ENCODE measurements at regions not wholly inside any gene's neighbourhood (a gene's known extent, or its start where the extent isn't known, plus 50 kb on each side); places are given as distances from the start of the nearest gene placed in this dataset.
"Not testable (repeated sequence)": the region's sequence is repeated elsewhere in the genome, so short reads cannot be mapped to it uniquely, and the experiment has no call there.

DNA sequence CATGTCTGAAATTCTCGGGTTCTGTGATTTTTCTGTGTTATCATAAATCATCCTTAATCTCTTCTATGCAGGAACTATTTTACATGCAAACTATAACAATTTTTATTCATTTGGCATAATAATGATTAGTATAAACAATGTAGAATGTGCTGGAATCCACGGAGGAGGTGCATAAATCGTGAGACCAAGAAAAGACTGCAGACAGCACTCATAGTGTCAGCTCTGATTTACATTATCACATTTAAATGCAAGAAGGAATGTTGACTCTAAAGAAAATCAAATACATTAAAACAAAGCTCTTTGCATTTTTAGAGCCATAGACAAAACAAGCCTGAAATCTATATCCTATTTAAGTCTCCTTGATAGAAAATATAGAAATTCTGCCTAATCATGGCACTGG lies 501.7 kb upstream of the STXBP6 start:
- DNase-seq (ENCODE audit: low spot score): no peak

DNA sequence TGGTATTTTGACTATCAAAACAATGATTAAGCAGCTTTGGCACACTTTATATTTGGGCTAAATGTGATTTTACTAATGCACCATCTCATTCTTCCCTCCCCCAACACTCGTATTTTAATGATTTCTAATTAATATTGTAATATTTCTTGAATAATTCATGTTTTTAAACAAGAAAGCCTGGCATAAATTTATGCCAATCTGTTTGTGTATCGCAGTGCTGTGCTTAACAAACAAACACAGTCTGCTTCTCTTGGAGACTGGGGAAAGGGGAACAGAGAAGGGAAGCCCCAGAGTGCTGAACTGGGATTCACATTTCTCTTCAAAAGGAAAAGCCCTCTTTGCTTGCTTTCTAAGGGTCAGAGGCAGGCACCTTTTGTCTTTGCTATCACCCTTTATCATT lies 496.9 kb upstream of the STXBP6 start:
- no peak for DNase-seq (ENCODE audit: low spot score)

DNA sequence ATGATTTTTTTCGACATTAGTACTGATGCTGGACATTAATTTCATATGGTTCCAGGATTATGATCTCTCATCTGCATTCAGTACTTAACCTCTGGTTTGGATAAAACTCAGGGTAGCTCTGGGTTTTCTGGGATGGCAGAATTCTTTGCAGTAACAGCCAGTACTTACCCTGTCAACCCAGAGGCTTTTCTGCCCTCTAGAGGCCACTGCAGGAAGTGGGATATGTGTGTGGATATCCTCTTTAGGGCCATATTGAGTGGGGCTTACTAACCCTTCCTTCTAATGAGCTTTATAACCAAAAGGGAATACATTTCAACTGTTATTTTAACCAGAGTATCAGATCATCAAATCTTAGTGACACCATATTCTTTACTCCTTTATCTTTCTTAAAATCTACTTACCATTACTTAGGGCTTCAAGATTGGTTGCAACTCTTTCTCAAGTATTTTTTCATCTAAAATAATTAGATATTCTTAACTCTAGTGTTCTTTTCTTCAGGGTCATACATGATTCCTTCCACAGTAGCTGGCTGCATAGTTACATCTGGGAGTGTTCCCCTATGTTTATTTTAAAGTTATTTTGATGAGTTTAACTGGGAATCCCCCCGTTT lies 488.0 kb upstream of the STXBP6 start:
- DNase-seq (ENCODE audit: low spot score): peak; percentile 32

DNA sequence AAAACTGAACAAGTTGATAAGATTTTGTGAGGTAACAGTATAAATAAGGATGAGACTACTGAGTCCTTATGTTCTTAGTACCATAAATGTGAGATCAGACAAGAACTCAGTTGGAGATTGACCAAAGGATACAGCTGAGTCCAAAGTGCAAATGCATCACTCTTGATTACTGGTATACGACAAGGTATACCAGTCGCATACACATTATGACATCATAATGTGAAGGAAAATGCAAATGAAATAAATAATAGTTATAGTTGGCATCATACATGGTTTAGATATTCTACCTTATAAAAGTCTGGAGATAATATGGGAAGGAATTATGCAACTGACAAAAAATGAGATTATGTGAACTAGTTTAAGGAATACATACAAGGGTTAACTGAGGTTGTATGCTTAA lies 476.3 kb upstream of the STXBP6 start:
- no peak for DNase-seq (ENCODE audit: low spot score)

DNA sequence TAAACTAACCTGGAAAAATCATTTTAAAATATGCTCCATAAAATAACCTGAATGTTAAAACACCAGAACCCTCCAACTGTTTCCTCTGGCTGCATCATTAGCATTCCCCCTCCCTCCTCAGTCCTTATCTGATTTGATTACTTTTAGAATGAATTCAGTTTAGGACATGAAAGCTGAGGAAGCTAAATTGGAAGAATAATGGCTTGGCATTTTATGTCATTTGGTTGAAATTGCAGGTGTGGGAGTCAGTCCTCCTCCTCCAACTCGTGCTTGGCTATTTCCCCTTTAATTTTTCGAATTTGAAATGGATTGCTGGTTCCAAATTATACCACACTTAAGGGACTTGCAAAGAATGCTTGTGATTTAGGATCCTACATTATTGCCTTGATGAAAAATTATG lies 473.0 kb upstream of the STXBP6 start:
- no peak for DNase-seq (ENCODE audit: low spot score)

DNA sequence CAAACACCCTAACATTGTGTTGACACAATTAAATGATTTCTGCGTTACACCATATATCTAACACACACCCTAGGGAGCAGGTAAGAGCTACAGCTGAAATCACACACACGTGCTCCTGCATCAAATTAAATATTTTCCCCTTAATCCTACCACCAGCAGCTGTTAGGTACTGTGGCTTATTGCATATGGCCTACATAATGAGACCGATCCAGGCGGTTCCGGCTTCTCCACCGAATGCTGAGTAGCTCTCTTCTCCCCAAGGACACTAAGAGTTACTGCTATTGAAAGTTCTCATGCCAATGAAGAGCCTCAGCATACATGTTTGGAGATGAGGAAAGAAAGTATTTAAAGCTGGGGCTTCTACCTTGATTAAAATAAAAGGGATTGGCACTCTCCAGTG lies 472.2 kb upstream of the STXBP6 start:
- DNase-seq (ENCODE audit: low spot score): no peak

DNA sequence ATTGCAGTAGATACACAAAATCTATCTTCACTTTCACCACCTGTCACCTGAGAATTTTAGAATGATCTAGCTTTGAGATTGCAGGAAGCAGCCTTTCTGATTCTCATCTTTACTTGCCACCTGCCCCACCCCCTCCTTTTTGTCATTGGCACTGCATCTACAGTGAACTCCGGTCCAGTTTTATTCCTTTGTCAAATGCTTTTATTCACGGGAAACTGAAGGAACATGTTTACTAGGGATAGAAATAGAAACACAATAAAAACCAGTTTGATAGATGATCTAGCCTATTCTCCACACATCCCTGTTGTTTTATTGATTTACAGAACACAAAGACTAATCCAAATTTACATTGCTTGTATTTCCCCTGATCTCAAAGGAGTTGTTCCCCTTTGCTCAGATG lies 471.7 kb upstream of the STXBP6 start:
- no peak for DNase-seq (ENCODE audit: low spot score)

DNA sequence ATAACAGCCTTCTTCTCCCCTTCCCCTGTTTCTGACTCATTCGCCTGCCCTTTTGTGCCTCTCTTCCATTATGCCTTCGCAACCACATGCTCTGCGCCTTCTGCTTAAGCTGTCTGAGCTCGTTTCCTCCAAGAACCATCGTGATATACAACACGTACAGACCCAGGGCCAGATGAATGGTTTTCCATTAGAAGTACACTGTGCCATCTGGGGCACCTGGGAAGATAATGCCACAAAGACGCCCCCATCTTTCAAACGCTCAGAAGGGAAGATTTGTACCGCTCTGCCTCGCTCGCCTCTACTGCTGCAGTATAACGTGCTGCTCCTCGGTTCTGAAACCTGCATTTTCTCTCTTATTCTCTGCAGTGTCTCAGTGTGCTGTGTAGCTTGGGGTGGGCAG lies 470.9 kb upstream of the STXBP6 start:
- no peak for DNase-seq (ENCODE audit: low spot score)

DNA sequence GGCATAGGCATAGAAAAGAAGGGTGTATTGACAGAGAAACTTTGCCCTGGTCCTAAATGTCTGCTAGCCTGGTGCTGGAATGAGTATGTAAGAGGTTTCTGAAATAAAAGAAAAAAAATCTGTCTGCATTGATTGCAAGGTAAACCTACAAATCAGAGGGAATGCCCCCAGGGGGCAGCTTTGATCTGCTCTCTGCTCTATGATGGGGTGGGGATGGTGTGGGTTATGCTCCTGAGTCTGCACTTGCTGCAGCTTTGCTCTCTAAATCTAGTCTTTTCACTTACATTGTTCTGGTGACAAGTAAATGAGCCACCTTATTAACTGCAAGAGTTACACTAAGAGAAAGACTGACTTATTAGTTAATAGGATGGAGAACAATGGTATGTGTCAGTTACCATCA lies 468.4 kb upstream of the STXBP6 start:
- DNase-seq (ENCODE audit: low spot score): no peak

DNA sequence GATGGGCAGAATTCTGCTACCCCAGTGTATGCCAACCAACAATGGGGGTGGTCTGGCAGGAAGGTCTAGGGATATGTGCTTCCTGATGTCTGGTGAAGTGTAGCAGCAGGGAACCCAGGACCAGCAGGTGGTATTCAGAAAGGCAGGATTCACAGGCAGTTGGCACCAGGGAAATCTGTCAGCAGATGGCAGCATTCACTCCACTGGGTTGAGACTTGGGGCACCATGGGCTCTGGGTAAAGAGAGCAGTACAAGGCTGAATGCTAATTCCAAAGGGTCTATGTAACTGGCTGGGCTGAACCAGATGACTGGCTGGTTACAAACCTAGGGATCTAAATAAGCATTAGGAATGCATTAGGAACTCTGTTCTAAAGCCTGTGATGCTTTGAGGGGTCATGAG lies 466.9 kb upstream of the STXBP6 start:
- DNase-seq (ENCODE audit: low spot score): no peak

DNA sequence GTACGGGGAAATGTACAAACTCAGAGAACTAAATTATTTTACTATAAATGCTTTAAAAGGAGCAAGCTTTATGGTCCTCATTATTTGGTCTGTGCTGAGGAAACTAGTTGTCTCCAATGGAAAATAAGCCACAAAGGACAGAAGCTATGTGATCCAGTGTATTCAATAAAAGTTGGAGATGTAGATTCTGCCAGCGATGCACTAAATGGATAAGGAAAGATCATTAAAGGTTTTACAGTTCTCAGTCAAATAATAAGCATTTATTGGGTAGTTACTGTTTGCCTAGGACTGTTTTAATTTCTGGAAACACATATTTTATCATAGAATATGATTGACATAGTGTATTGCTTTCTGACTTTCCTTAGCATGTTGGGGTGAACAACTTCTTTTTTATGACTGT lies 458.9 kb upstream of the STXBP6 start:
- no peak for DNase-seq (ENCODE audit: low spot score)

DNA sequence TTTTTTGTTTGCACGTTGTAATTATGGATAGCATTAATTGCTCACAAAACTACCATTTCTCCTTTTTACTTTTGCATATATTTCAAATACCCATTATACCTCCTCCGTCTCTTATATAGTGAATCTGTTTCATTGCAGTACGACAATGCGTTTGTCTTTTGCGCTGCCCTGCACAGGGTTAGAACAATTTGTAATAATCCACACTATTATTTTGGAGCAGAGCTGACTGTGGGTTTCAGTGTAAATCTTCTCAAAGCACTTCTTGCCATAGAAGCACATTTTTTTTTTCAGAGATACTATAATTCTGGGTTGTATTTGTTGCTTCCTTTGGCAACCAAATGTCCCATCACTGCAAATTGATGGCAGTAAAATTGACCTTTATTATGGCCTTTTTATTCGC lies 451.8 kb upstream of the STXBP6 start:
- DNase-seq (ENCODE audit: low spot score): no peak

DNA sequence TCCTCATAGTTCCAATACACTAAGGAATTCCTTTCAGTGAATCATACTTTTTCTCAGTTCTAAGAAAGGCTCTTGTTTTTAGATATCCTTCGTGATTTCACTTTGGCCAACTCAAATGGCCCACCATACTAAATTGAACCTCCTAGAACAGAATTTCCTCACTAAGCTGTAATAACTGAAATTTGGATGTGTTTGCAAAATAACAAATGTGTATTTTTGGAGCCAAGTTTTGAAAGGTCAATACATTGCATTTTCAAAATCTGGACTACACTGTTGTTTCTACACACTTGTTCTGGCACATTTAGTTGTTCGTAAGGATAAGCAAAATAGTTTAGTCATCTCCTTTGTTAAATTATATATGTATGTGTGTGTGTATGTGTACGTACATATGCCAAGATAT lies 439.0 kb upstream of the STXBP6 start:
- DNase-seq (ENCODE audit: low spot score): no peak

DNA sequence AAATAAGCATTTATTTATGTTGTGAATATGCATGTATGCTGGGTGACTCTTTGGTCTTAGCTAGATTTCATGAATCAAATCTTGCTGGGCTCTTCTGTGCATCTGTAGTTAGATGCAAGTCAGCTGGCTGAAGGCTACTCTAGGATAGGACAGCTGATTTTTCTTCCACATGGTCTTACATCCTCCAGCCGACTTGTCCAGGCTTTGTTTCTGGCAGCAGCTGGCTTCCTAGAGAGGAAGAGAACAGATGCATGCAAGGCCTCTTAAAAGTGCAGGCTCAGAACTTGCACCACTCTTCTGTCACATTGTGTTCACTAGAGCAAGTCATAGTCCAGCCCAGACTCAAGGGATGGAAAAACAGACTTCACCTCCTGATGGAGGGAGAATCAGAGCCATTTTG lies 435.4 kb upstream of the STXBP6 start:
- DNase-seq (ENCODE audit: low spot score): no peak

DNA sequence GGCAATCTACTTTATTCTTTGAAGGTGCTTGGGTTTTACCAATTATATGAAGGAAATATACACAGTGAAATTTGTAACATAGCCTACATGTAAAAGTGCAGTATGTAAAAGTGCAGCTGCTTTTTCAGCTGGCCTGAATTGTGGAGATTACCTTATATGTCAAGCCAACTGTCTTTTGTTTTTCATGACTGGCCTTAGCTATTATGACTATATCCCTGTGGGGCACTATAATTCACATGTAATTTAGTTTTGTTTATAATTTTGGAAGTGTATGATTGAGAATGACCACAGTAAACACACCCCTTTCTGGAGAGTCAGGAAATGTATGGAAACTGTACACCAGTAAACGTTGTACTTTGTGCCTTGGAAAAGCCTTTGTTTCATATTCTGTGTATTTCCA lies 435.0 kb upstream of the STXBP6 start:
- DNase-seq (ENCODE audit: low spot score): no peak

DNA sequence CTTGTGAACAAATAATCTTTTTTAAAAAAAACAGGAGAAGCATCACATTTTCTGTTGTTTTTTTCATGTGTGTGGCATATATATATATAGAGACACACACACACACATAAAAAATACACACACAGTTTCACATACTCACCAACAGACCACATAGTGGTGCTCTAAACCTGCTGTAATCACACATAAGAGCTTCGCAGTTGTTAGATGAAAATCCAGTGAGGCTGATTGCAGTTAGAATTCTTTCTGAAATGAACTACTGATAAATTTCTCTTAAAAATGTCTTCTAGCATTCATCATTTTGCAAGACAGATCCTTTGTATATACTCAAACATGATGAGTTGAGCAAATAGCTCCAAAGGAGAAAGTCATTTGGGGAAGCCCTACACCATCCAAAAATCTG lies 434.3 kb upstream of the STXBP6 start:
- no peak for DNase-seq (ENCODE audit: low spot score)

DNA sequence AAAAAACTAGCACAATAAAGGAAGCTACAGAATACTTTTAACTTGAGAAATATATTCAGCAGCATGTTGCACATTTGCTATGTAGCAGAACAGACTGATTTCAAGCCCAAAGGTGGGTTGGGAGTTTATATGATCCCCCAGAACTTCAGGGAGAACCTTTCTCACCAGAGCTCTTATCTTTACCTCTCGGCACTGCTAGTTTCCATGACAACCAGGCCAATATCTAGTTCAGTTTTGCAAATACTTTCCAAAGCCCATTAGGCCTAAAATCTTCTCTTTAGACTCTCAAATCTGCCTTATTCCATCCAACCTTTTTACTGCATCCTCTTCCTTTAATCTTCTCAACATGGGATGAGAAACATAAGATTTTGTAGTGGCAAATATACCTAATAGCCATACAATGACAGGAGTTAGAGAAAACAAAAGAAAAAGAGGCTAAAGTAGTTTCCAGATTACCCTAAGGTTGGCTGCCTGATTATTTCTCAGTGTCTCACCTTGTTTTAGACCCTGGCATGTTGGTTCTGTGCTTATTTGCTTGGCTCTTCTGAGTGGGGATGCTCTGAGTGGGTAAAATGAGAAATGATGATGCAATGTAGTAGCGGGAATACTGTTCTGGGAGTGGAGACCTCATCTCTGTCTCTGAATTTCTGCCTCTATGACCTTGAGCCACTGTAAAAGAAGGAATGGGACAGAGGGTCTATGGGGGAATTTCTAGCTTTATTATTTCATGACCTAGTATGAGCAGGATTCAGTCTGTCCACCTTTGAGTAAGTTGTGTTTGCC lies 427.6 kb upstream of the STXBP6 start:
- DNase-seq (ENCODE audit: low spot score): no peak

DNA sequence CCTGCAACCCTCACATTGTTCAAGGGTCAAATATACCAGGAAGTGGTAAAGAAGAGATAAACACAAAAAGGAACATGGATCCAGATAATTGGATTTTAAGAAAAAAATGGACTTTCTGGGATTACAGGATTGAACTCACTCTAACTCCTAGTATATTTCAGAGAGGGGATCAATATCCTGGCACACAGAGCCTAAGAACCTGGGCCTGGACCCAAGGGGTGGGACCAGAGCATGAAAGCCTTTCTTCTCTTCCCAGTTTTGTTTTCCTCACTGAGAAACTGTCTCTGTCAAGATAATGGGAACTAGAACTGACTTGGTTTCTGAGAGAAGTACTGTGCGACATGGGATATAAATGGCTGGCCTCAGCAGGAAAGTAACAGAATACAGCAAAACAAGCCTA lies 422.8 kb upstream of the STXBP6 start:
- DNase-seq (ENCODE audit: low spot score): no peak

DNA sequence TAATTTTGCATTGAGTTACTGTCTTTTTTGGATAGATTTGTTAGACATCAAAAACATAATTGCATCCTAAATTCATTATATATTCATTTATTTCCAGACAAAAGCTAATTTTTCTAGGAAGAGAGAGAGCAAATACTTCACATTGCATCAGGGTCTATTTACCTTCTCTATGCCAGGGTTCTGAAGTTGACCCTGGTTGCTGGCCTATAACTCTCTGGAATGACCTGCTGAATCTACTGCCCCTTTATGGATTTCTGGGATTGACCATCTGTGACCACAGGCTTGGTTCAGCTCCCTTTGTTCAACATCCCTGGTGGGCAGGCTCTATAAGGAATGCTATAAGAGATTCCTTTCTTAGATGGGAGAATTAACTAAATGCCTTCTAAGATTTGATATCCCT lies 414.8 kb upstream of the STXBP6 start:
- DNase-seq (ENCODE audit: low spot score): no peak

DNA sequence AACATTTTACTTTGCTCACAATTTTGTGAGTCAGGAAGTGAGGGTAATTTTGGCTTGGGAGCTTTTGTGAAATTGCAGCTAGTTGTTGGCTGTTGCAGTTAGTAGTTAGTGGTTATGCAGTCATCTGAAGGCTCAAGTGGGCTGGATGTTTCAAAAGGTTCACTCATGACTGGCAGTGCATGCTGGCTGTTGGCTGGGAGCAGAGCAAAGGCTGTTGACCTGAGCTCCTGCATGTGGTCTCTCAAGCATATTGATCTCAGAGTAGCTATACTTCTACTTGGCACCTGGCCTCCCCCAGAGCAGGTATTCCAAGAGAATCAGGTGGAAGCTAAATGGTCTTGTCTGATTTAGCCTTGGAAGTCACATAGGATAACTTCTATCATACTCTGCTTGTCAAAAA lies 414.1 kb upstream of the STXBP6 start:
- no peak for DNase-seq (ENCODE audit: low spot score)

DNA sequence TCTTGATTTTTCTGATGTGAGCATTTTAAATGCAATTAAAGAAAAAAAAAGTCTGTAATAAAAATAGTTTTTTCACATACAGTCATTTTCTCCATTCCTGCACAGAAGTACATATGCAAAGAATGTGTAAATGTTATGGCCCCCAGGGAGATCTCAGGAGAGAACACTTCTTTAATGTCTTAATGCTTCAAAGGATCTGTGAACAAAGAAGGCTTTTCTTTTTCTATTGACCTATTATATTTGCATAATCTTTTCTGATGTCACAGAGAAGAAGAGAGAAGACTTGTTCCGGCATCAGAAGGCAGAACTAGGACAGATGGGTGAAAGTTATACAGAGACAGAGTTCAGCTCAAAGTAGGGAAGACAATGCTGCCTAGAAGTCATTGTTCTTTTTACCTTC lies 413.5 kb upstream of the STXBP6 start:
- no peak for DNase-seq (ENCODE audit: low spot score)

DNA sequence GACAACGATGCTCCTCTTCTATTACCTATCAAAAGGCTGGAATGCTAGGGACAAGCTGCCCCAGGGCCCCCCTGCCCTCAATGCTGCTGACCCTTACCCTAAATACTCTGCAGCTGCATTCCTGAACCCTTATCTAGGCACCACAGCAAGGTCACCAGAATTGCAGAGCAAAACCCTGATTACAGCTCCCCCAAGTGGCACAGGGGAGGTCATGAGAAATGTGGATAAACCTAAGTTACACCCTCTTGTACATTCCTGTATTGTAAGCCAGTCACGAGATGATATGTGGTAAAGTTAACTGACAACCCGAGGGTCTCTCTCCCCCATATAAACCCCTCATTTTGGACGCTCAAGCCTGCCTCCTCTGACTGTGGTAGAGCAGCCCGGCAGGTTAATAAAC lies 411.8 kb upstream of the STXBP6 start:
- DNase-seq (ENCODE audit: low spot score): no peak

DNA sequence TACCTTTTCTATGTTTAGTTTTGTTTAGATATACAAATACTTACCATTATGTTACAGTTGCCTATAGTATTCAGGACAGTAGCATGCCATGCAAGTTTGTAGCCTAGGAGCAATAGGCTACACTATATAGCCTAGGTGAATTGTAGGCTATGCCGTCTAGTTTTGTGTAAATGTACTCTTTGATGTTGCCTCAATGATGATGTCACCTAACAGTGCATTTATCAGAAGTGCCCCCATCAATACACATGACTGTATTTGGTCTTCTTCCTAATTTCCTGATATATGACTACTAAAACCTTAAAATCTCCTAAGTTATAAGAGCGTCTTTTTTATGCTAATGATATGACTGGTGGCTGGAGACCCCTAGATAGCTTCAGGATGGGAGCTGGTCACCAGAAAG lies 394.4 kb upstream of the STXBP6 start:
- DNase-seq (ENCODE audit: low spot score): no peak

DNA sequence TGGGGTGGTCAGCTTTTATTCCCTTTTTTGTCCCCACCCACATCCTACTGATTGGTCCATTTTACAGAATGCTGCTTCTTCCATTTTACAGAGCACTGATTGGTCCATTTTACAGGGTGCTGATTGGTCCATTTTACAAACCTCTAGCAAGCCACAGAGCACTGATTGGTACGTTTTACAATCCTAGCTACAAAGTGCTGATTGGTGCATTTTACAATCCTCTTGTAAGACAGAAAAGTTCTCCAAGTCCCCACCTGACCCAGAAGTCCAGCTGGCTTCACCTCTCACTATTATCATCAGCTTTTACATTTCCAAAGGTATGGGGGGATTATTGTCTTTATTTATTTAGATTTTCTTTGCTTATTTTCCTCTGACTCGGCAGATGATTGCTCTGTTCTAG lies 390.4 kb upstream of the STXBP6 start:
- not testable (repeated sequence) for DNase-seq (ENCODE audit: low spot score)
